ENCODE measurements at regions not wholly inside any gene's neighbourhood (a gene's known extent, or its start where the extent isn't known, plus 50 kb on each side); places are given as distances from the start of the nearest gene placed in this dataset.
"Not testable (repeated sequence)": the region's sequence is repeated elsewhere in the genome, so short reads cannot be mapped to it uniquely, and the experiment has no call there.

DNA sequence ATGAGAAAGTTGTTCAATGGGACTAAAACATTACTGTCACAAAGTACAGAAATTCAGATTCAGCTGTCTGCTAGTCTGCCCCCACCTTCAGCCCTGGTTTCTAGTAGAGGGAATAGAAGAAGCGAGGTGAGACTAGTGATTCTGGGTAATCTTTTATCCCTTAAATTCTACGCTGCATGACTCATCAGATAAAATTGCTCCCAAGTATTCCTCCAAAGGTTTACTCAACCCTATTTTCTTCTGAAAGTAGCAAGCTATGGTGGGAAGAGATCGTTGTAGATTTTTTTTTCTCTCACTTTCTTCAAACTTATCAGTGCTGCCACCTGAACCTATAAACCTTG is 318.9 kb upstream of the RIOK2 start:
- TF ChIP-seq, protein P1, sequence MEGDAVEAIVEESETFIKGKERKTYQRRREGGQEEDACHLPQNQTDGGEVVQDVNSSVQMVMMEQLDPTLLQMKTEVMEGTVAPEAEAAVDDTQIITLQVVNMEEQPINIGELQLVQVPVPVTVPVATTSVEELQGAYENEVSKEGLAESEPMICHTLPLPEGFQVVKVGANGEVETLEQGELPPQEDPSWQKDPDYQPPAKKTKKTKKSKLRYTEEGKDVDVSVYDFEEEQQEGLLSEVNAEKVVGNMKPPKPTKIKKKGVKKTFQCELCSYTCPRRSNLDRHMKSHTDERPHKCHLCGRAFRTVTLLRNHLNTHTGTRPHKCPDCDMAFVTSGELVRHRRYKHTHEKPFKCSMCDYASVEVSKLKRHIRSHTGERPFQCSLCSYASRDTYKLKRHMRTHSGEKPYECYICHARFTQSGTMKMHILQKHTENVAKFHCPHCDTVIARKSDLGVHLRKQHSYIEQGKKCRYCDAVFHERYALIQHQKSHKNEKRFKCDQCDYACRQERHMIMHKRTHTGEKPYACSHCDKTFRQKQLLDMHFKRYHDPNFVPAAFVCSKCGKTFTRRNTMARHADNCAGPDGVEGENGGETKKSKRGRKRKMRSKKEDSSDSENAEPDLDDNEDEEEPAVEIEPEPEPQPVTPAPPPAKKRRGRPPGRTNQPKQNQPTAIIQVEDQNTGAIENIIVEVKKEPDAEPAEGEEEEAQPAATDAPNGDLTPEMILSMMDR (IDR thresholded peaks at IDR 0.05; ENCODE audit: insufficient read depth, missing control alignments) = no peak
- DNase-seq (ENCODE audit: insufficient read length, low spot score) (no peak), FAIRE-seq (no peak)

DNA sequence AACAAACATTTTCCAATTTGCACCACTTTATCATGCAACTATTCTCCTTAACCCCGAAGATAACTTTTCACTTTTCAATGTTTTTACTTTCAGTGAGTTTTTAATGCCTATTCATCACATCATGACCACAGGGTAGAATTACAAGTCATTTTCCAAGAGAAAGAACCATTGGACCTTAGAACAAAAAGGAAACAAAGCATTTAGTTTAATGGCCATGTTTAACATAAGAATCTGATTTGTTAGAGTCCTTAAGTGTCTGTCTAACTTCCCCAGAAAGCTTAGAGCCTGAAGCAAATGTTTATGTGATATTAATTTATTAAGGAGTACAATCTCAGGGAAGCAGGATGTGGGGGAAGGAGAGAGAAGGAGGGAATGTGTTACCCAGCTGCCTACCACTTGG is 325.8 kb upstream of the RIOK2 start:
- FAIRE-seq = no peak
- DNase-seq (ENCODE audit: insufficient read length, low spot score) = no peak
- TF ChIP-seq, protein P1 (IDR thresholded peaks at IDR 0.05; ENCODE audit: insufficient read depth, missing control alignments) = no peak

DNA sequence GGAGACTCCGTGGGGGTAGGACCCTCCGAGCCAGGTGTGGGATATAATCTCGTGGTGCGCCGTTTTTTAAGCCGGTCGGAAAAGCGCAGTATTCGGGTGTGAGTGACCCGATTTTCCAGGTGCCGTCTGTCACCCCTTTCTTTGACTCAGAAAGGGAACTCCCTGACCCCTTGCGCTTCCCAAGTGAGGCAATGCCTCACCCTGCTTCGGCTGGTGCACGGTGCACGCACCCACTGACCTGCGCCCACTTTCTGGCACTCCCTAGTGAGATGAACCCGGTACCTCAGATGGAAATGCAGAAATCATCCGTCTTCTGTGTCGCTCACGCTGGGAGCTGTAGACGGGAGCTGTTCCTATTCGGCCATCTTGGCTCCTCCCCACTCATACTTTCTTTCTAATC is 336.5 kb upstream of the RIOK2 start:
- not testable (repeated sequence) for FAIRE-seq; DNase-seq (ENCODE audit: insufficient read length, low spot score)

DNA sequence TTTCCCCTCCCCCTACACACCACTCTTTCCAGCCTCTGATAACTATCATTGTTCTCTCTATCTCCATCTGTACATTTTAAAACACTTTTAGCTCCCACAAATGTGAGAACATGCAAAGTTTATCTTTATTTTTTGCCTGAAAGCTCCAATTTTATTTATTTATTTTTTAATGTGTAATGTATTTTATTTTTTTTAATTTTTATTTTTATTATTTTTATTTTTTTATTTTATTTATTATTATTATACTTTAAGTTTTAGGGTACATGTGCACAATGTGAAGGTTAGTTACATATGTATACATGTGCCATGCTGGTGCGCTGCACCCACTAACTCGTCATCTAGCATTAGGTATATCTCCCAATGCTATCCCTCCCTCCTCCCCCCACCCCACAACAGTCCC is 340.3 kb upstream of the RIOK2 start:
- FAIRE-seq; DNase-seq (ENCODE audit: insufficient read length, low spot score): not testable (repeated sequence)

GRCh38 chr5:97525780-97526179 is 342.7 kb upstream of the RIOK2 start:
- TF ChIP-seq, protein P1 (IDR thresholded peaks at IDR 0.05; ENCODE audit: insufficient read depth, missing control alignments) = no peak
- FAIRE-seq (no peak), DNase-seq (ENCODE audit: insufficient read length, low spot score) (no peak)

DNA sequence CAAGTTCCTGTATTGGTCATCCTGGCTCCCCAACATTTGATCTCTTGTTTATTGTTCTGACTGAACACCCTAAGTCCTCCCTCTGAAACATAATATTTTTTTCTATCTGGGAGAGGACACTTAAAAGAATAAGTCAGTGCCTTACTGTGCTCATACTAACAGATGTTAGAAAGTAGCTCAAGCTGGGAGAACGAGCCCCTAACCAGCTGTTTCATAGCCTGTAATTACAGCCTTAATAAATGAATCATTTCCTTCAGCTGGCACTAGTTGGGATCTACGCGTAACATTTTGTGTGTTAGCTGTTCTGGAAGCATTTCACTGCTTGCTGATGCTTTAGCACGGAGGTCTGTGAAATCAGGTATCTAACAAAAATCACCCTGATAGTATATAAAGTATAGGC is 345.9 kb upstream of the RIOK2 start:
- TF ChIP-seq, protein P1 (IDR thresholded peaks at IDR 0.05; ENCODE audit: insufficient read depth, missing control alignments) = no peak
- DNase-seq (ENCODE audit: insufficient read length, low spot score) = no peak
- no peak for FAIRE-seq

GRCh38 chr5:97529354-97529985 is 346.4 kb upstream of the RIOK2 start:
- no peak for DNase-seq (ENCODE audit: insufficient read length, low spot score)
- FAIRE-seq = no peak
- TF ChIP-seq, protein P1 (IDR thresholded peaks at IDR 0.05; ENCODE audit: insufficient read depth, missing control alignments) = no peak

GRCh38 chr5:97531549-97531948 is 348.5 kb upstream of the RIOK2 start:
- no peak for FAIRE-seq
- TF ChIP-seq, protein P1 (IDR thresholded peaks at IDR 0.05; ENCODE audit: insufficient read depth, missing control alignments) = no peak
- no peak for DNase-seq (ENCODE audit: insufficient read length, low spot score)
